SJCRH30 (cell line): ENCODE measurements at regions not wholly inside any gene's neighbourhood (a gene's known extent, or its start where the extent isn't known, plus 50 kb on each side); places are given as distances from the start of the nearest gene placed in this dataset.
A peak's percentile ranks its signal among the peaks of the same experiment; 100 is the strongest.

ENCODE experiments used
- DNase-seq, 2 experiments: peaks; one replicate each; pipeline ENCODE4 v3.0.0-alpha.2; 2015 to 2020
- H3K27ac ChIP-seq: fragments of 250-450 bp; sonication (Bioruptor Pico); 2 replicates; pipeline ENCODE4 v1.5.1; 2020; ENCODE audit warnings: mild to moderate bottlenecking, moderate library complexity
- H3K27me3 ChIP-seq: fragments of 250-450 bp; sonication (Bioruptor Pico); 2 replicates; pipeline ENCODE4 v1.5.1; 2020; ENCODE audit warnings: mild to moderate bottlenecking, moderate library complexity
- H3K36me3 ChIP-seq: fragments of 250-450 bp; sonication (Bioruptor Pico); 2 replicates; pipeline ENCODE4 v1.5.1; 2020; ENCODE audit warnings: mild to moderate bottlenecking, moderate library complexity
- H3K4me1 ChIP-seq: fragments of 250-450 bp; sonication (Bioruptor Pico); 2 replicates; pipeline ENCODE4 v1.5.1; 2020; ENCODE audit warnings: mild to moderate bottlenecking, moderate library complexity
- H3K4me3 ChIP-seq: fragments of 250-450 bp; sonication (Bioruptor Pico); 2 replicates; pipeline ENCODE4 v1.5.1; 2020; ENCODE audit warnings: mild to moderate bottlenecking, moderate library complexity
- H3K9me3 ChIP-seq: fragments of 250-450 bp; sonication (Bioruptor Pico); replicated peaks from 2 replicates; pipeline ENCODE4 v1.5.1; 2020; ENCODE audit warnings: mild to moderate bottlenecking, moderate library complexity

- Histone ChIP-seq H3K4me3 (no peak overlapping the region), H3K27ac (no peak overlapping the region), H3K9me3 (no peaks in the 10 kb centered on the region), H3K36me3 (no peaks in the 10 kb centered on the region), H3K4me1 (no peaks in the 10 kb centered on the region), H3K27me3 (no peaks in the 10 kb centered on the region)
- DNase-seq: no peak
Observed at GRCh38 chr11:109854731-109855130, 238.5 kb upstream of the ZC3H12C start.

GRCh38 chr11:109856928-109857327, 236.3 kb upstream of the ZC3H12C start:
- no peaks in the 10 kb centered on the region for H3K4me1 ChIP-seq
- no peak overlapping the region for H3K27ac ChIP-seq
- DNase-seq: no peak

GRCh38 chr11:109857637-109858036, 235.6 kb upstream of the ZC3H12C start:
- H3K9me3 ChIP-seq: no peaks in the 10 kb centered on the region
- H3K27me3 ChIP-seq: no peaks in the 10 kb centered on the region
- no peak overlapping the region for H3K27ac ChIP-seq
- no peaks in the 10 kb centered on the region for H3K4me1 ChIP-seq
- H3K36me3 ChIP-seq: no peaks in the 10 kb centered on the region
- no peak for DNase-seq
- no peak overlapping the region for H3K4me3 ChIP-seq

More at GRCh38 chr11:109856928-109857327, 236.3 kb upstream of the ZC3H12C start:
- H3K36me3 ChIP-seq: no peaks in the 10 kb centered on the region
- no peaks in the 10 kb centered on the region for H3K9me3 ChIP-seq
- no peak overlapping the region for H3K4me3 ChIP-seq
- no peaks in the 10 kb centered on the region for H3K27me3 ChIP-seq

GRCh38 chr11:109858152-109858551, 235.0 kb upstream of the ZC3H12C start:
- Histone ChIP-seq H3K36me3 (no peaks in the 10 kb centered on the region), H3K27ac (no peak overlapping the region), H3K4me3 (no peak overlapping the region), H3K4me1 (no peaks in the 10 kb centered on the region), H3K9me3 (no peaks in the 10 kb centered on the region), H3K27me3 (no peaks in the 10 kb centered on the region)
- DNase-seq: no peak

- no peaks in the 10 kb centered on the region for H3K4me1 ChIP-seq
- no peak for DNase-seq
- H3K27me3 ChIP-seq: no peaks in the 10 kb centered on the region
- H3K4me3 ChIP-seq: no peak overlapping the region
- no peak overlapping the region for H3K27ac ChIP-seq
- no peaks in the 10 kb centered on the region for H3K9me3 ChIP-seq
- H3K36me3 ChIP-seq: no peaks in the 10 kb centered on the region
Observed at GRCh38 chr11:109859045-109859724, 234.0 kb upstream of the ZC3H12C start.

- H3K4me1 ChIP-seq: no peaks in the 10 kb centered on the region
- DNase-seq: no peak
- H3K27me3 ChIP-seq: no peaks in the 10 kb centered on the region
- H3K36me3 ChIP-seq: no peaks in the 10 kb centered on the region
- no peak overlapping the region for H3K27ac ChIP-seq
- no peak overlapping the region for H3K4me3 ChIP-seq
- no peaks in the 10 kb centered on the region for H3K9me3 ChIP-seq
Observed at GRCh38 chr11:109862835-109863234, 230.4 kb upstream of the ZC3H12C start.

- no peaks in the 10 kb centered on the region for H3K27me3 ChIP-seq
- H3K36me3 ChIP-seq: no peaks in the 10 kb centered on the region
- no peak overlapping the region for H3K4me3 ChIP-seq
- no peak for DNase-seq
- no peaks in the 10 kb centered on the region for H3K9me3 ChIP-seq
- no peaks in the 10 kb centered on the region for H3K4me1 ChIP-seq
- no peak overlapping the region for H3K27ac ChIP-seq
Observed at GRCh38 chr11:109864151-109864661, 229.0 kb upstream of the ZC3H12C start.

GRCh38 chr11:109864834-109865547, 228.2 kb upstream of the ZC3H12C start:
- Histone ChIP-seq H3K36me3 (no peaks in the 10 kb centered on the region), H3K27ac (no peak overlapping the region), H3K9me3 (no peaks in the 10 kb centered on the region), H3K4me1 (no peaks in the 10 kb centered on the region), H3K4me3 (no peak overlapping the region), H3K27me3 (no peaks in the 10 kb centered on the region)
- DNase-seq: no peak

GRCh38 chr11:109865548-109866186, 227.5 kb upstream of the ZC3H12C start:
- no peaks in the 10 kb centered on the region for H3K27me3 ChIP-seq
- H3K36me3 ChIP-seq: no peaks in the 10 kb centered on the region
- H3K4me3 ChIP-seq: no peak overlapping the region
- H3K4me1 ChIP-seq: no peaks in the 10 kb centered on the region
- H3K27ac ChIP-seq: no peak overlapping the region
- H3K9me3 ChIP-seq: no peaks in the 10 kb centered on the region
- DNase-seq: peak in 1 of 2 experiments; percentile 1

GRCh38 chr11:109867784-109868183, 225.4 kb upstream of the ZC3H12C start:
- Histone ChIP-seq H3K4me1 (no peaks in the 10 kb centered on the region), H3K9me3 (no peaks in the 10 kb centered on the region), H3K4me3 (no peak overlapping the region), H3K36me3 (no peaks in the 10 kb centered on the region), H3K27ac (no peak overlapping the region), H3K27me3 (no peaks in the 10 kb centered on the region)
- DNase-seq: no peak

- Histone ChIP-seq H3K27ac (no peak overlapping the region), H3K4me3 (no peak overlapping the region), H3K27me3 (no peaks in the 10 kb centered on the region), H3K36me3 (no peaks in the 10 kb centered on the region), H3K4me1 (no peaks in the 10 kb centered on the region), H3K9me3 (no peaks in the 10 kb centered on the region)
- DNase-seq: no peak
Observed at GRCh38 chr11:109869536-109869935, 223.7 kb upstream of the ZC3H12C start.

GRCh38 chr11:109870297-109870696, 222.9 kb upstream of the ZC3H12C start:
- no peak for DNase-seq
- Histone ChIP-seq H3K27ac (no peak overlapping the region), H3K4me3 (no peak overlapping the region), H3K4me1 (no peaks in the 10 kb centered on the region), H3K36me3 (no peaks in the 10 kb centered on the region), H3K27me3 (no peaks in the 10 kb centered on the region), H3K9me3 (no peaks in the 10 kb centered on the region)

GRCh38 chr11:109877043-109877442, 216.1 kb upstream of the ZC3H12C start:
- no peaks in the 10 kb centered on the region for H3K36me3 ChIP-seq

GRCh38 chr11:109884501-109884900, 208.7 kb upstream of the ZC3H12C start:
- no peaks in the 10 kb centered on the region for H3K27me3 ChIP-seq
- no peak overlapping the region for H3K4me3 ChIP-seq
- H3K4me1 ChIP-seq: no peaks in the 10 kb centered on the region
- H3K9me3 ChIP-seq: no peaks in the 10 kb centered on the region
- H3K27ac ChIP-seq: no peak overlapping the region
- no peaks in the 10 kb centered on the region for H3K36me3 ChIP-seq
- no peak for DNase-seq

More at GRCh38 chr11:109877043-109877442, 216.1 kb upstream of the ZC3H12C start:
- Histone ChIP-seq H3K4me3 (no peak overlapping the region), H3K4me1 (no peaks in the 10 kb centered on the region), H3K27ac (no peak overlapping the region), H3K9me3 (no peaks in the 10 kb centered on the region), H3K27me3 (no peaks in the 10 kb centered on the region)
- DNase-seq: no peak

GRCh38 chr11:109885006-109885405, 208.2 kb upstream of the ZC3H12C start:
- no peak overlapping the region for H3K4me3 ChIP-seq
- DNase-seq: no peak
- H3K36me3 ChIP-seq: no peaks in the 10 kb centered on the region
- no peaks in the 10 kb centered on the region for H3K9me3 ChIP-seq
- H3K4me1 ChIP-seq: no peaks in the 10 kb centered on the region
- no peaks in the 10 kb centered on the region for H3K27me3 ChIP-seq
- no peak overlapping the region for H3K27ac ChIP-seq
